K562 (cell line): ENCODE measurements at regions not wholly inside any gene's neighbourhood (a gene's known extent, or its start where the extent isn't known, plus 50 kb on each side); places are given as distances from the start of the nearest gene placed in this dataset.
A peak's percentile ranks its signal among the peaks of the same experiment; 100 is the strongest.

Source experiments
- ATAC-seq: fragments of 200-7000 bp; cut with Tn5 transposase; 3 replicates; pipeline ENCODE4 v1.9.1; 2020; ENCODE audit warnings: moderate library complexity
- BruUV-seq: library from RNA; stranded (reverse); fragments of 400-500 nt; replicated peaks from 2 replicates; lab custom pipeline; 2021; lab: Mats Ljungman, UMichigan
- CTCF ChIA-PET: fragments of 300-600 bp; formaldehyde crosslinking; extraction: SDS; loops from one replicate; lab custom pipeline; 2021; ENCODE audit warnings: low intra/inter-chr PET ratio; lab: Yijun Ruan, JAX
- POLR2A ChIA-PET: fragments of 300-600, 350-650 bp; sonication (Branson Sonifier 250); formaldehyde crosslinking; extraction: SDS; loops from one replicate; lab custom pipeline; 2021; ENCODE audit warnings: antibody characterized with exemption, inconsistent platforms; lab: Yijun Ruan, JAX
- DNase-seq, 4 experiments: peaks; one replicate each; pipeline versions ENCODE4 v3.0.0 to v3.0.0-alpha.2; 2011 to 2018; ENCODE audit warnings: low spot score in 3 of 4, mixed read lengths in 3 of 4; ENCODE audit errors: extremely low read depth in 1 of 4
- FAIRE-seq: peaks from 2 replicates; lab custom pipeline; 2011; peaks lifted over from hg19 to GRCh38; lab: Jason Lieb, UNC
- H2AFZ ChIP-seq: 2 replicates; pipeline ENCODE4 v1.6.0; 2011; ENCODE audit warnings: low read depth, low read length, control low read depth, inconsistent platforms
- H3K27ac ChIP-seq: fragments of 200-600 bp; 3 replicates; pipeline ENCODE4 v1.8.0; 2011; ENCODE audit warnings: low read depth, mild to moderate bottlenecking, control low read depth, inconsistent platforms, low read length, moderate library complexity, mixed read lengths; ENCODE audit errors: extremely low read depth
- H3K27me3 ChIP-seq, 2 experiments: fragments of 300-600 bp in 1 of 2; 2 replicates in 1 of 2; 3 replicates in 1 of 2; pipeline versions ENCODE4 v1.6.0 to v1.8.0; 2011; ENCODE audit warnings: inconsistent platforms in 2 of 2, low read length in 2 of 2, mild to moderate bottlenecking in 1 of 2, mixed read lengths in 1 of 2, moderate library complexity in 1 of 2; ENCODE audit not compliant: control insufficient read depth in 2 of 2, insufficient read depth in 2 of 2
- H3K36me3 ChIP-seq: fragments of 300-600 bp; 3 replicates; pipeline ENCODE4 v1.8.0; 2011; ENCODE audit warnings: mild to moderate bottlenecking, low read length, inconsistent platforms; ENCODE audit not compliant: control insufficient read depth, insufficient read depth
- H3K4me1 ChIP-seq, 2 experiments: fragments of 200-600 bp in 1 of 2; replicated peaks in 1 of 2; 2 replicates in 1 of 2; 3 replicates in 1 of 2; pipeline versions ENCODE4 v1.5.1 to v1.8.0; 2011; ENCODE audit warnings: inconsistent platforms in 2 of 2, low read length in 2 of 2, mild to moderate bottlenecking in 1 of 2, mixed read lengths in 1 of 2, moderate library complexity in 1 of 2; ENCODE audit not compliant: control insufficient read depth in 2 of 2, insufficient read depth in 2 of 2
- H3K4me2 ChIP-seq: 2 replicates; pipeline ENCODE4 v1.6.1; 2011; ENCODE audit warnings: low read length, control low read depth, inconsistent platforms, mixed read lengths; ENCODE audit not compliant: insufficient read depth
- H3K4me3 ChIP-seq: fragments of 200-600 bp; sonication (generic), shearing (Covaris generic); 2 replicates; pipeline ENCODE4 v1.5.1; 2016; ENCODE audit warnings: control low read depth, inconsistent platforms
- H3K79me2 ChIP-seq: fragments of 200-600 bp; 3 replicates; pipeline ENCODE4 v1.8.0; 2011; ENCODE audit warnings: low read length, inconsistent platforms; ENCODE audit not compliant: control insufficient read depth, insufficient read depth
- H3K9ac ChIP-seq, 2 experiments: 2 replicates each; pipeline versions ENCODE4 v1.6.0 to v1.6.1; 2011; ENCODE audit warnings: low read depth in 2 of 2, low read length in 2 of 2, control low read depth in 1 of 2, inconsistent platforms in 1 of 2, mild to moderate bottlenecking in 1 of 2, mixed read lengths in 1 of 2; ENCODE audit not compliant: insufficient read depth in 1 of 2
- H3K9me1 ChIP-seq: one replicate; pipeline ENCODE4 v1.6.0; 2011; ENCODE audit warnings: inconsistent platforms, mild to moderate bottlenecking, low read length, moderate library complexity; ENCODE audit not compliant: control insufficient read depth, insufficient read depth
- H3K9me3 ChIP-seq: replicated peaks from 2 replicates; pipeline ENCODE4 v1.5.1; 2011; ENCODE audit warnings: low read depth, low read length, inconsistent platforms; ENCODE audit not compliant: control insufficient read depth, insufficient read depth
- H4K20me1 ChIP-seq: replicated peaks from 2 replicates; pipeline ENCODE4 v1.6.1; 2011; ENCODE audit warnings: low read length, inconsistent platforms, mixed read lengths; ENCODE audit not compliant: control insufficient read depth, insufficient read depth
- ADNP ChIP-seq: fragments of 200-800 bp; sonication (Bioruptor generic); IDR thresholded peaks from 2 replicates; pipeline ENCODE4 v1.6.1; 2016; ENCODE audit warnings: missing genetic modification characterization, missing compliant biosample characterization
- DMBX1 ChIP-seq: fragments of 250-450 bp; sonication (Bioruptor Pico); IDR thresholded peaks from 2 replicates; pipeline ENCODE4 v1.8.0; 2022; ENCODE audit warnings: inconsistent platforms, mild to moderate bottlenecking, moderate library complexity, borderline replicate concordance
- GTF2E2 ChIP-seq: fragments of 200-800 bp; sonication (Bioruptor generic); IDR thresholded peaks from 2 replicates; pipeline ENCODE4 v1.6.1; 2016; ENCODE audit warnings: missing genetic modification characterization, missing compliant biosample characterization
- KDM4B ChIP-seq, 2 experiments: fragments of 450-650 bp in 1 of 2; sonication (generic) in 1 of 2; IDR thresholded peaks; 2 replicates each; pipeline ENCODE4 v1.6.1; 2016 to 2017; ENCODE audit warnings: borderline replicate concordance in 2 of 2, antibody characterized with exemption in 1 of 2, low read depth in 1 of 2, mild to moderate bottlenecking in 1 of 2
- MAFG ChIP-seq: fragments of 450-650 bp; conservative IDR thresholded peaks from 2 replicates; pipeline ENCODE4 v1.6.1; 2016; ENCODE audit warnings: missing genetic modification characterization, missing compliant biosample characterization
- ZBED1 ChIP-seq: IDR thresholded peaks from 2 replicates; pipeline ENCODE4 v1.6.1; 2014
- ZNF644 ChIP-seq: fragments of 200-800 bp; sonication (Bioruptor generic); IDR thresholded peaks from 2 replicates; pipeline ENCODE4 v1.6.1; 2016; ENCODE audit warnings: low read depth, missing genetic modification characterization, missing compliant biosample characterization
- WGBS: fragments of 100-300 bp; shearing (Covaris generic); methylation state at CpG from one replicate; pipeline ENCODE4 v1.1.6; 2016; ENCODE audit warnings: low coverage, mixed read lengths; ENCODE audit not compliant: insufficient coverage; ENCODE audit errors: missing lambda C conversion rate; 5-methylcytosine and 5-hydroxymethylcytosine counted together
- in situ Hi-C: fragments of 300-500 bp; cut with MboI; formaldehyde crosslinking; loops from 4 replicates; pipeline ENCODE4 v1.15.0; 2018; ENCODE audit warnings: inconsistent platforms, mixed read lengths
- intact Hi-C: fragments of 100-400 bp; cut with micrococcal nuclease; formaldehyde crosslinking; loops from 2 replicates; pipeline ENCODE4 v1.14.2; 2022
- TF ChIP-seq, protein P1 (sequence below), 2 experiments: IDR thresholded peaks; 2 replicates each; pipeline ENCODE4 v1.6.1; 2011; ENCODE audit warnings: borderline replicate concordance in 1 of 2, control low read depth in 1 of 2, low read depth in 1 of 2, low read length in 1 of 2, mild to moderate bottlenecking in 1 of 2, mixed read lengths in 1 of 2, moderate library complexity in 1 of 2; ENCODE audit not compliant: insufficient read depth in 1 of 2, insufficient read length in 1 of 2, poor library complexity in 1 of 2, severe bottlenecking in 1 of 2; ENCODE audit errors: extremely low read depth in 1 of 2

DNA sequence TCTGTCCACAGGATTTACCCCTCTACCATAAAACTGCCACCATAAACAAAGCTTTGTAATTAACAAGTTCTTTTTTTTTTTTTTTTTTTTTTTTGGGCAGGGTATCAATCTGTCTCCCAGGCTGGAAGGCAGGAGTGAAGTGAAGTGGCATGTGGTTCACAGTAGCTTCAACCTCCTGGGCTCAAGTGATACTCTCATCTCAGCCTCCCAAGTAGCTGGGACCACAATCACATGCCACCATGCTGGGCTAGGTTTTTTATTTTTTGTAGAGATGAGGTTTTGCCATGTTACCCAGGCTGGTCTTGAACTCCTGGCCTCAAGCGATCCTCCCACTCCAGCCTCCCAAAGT lies 61.1 kb upstream of the NUDT4 start:
- WGBS, result 38% methylated on average over 1 of the region's 1 CpG
- no TSS peak for BruUV-seq
- Histone ChIP-seq H3K27ac (peak overlapping the region; percentile 96), H3K9ac (peak overlapping the region in 1 of 2 experiments; percentile 94; a peak in 3 of 4 replicates), H4K20me1 (no peaks in the 10 kb centered on the region), H3K4me1 (peaks cover 26 to 63% of the 10 kb centered on the region in 2 experiments), H3K9me1 (no peaks in the 10 kb centered on the region), H3K4me3 (peak overlapping the region; percentile 39; the same call in 1 of the 2 replicates), H3K79me2 (peaks cover 7% of the 10 kb centered on the region; the same call in 2 of the 3 replicates), H3K36me3 (no peaks in the 10 kb centered on the region), H2AFZ (no peak overlapping the region), H3K9me3 (no peaks in the 10 kb centered on the region), H3K4me2 (peak overlapping the region; percentile 98), H3K27me3 (no peaks in the 10 kb centered on the region)
- peak in 1 of 4 experiments; percentile 42 for DNase-seq
- intact Hi-C loops, result loop anchor here (1.0 to 10.0 kb wide), 6 partner anchors 61 to 532 kb away; partner anchors contain the start of genes EEA1 and NUDT4
- no peak for FAIRE-seq
- in situ Hi-C loops, result no loop called here
- TF ChIP-seq ADNP (tag) (peak; percentile 52; the same call in 1 of the 2 replicates), ZBED1 (no peak), ZNF644 (peak; percentile 1; the same call in 1 of the 2 replicates), GTF2E2 (tag) (0 out of 2 replicates have a peak, but pooled peaks have one; percentile 52), MAFG (no peak), KDM4B (IDR thresholded peaks at IDR 0.05; ENCODE audit: borderline replicate concordance in 2 of 2, low read depth in 1 of 2) (no peak), DMBX1 (no peak)
- TF ChIP-seq, protein P1, sequence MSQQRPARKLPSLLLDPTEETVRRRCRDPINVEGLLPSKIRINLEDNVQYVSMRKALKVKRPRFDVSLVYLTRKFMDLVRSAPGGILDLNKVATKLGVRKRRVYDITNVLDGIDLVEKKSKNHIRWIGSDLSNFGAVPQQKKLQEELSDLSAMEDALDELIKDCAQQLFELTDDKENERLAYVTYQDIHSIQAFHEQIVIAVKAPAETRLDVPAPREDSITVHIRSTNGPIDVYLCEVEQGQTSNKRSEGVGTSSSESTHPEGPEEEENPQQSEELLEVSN (IDR thresholded peaks at IDR 0.05; ENCODE audit: borderline replicate concordance in 1 of 2, extremely low read depth in 1 of 2, insufficient read depth in 1 of 2, insufficient read length in 1 of 2, low read depth in 1 of 2, low read length in 1 of 2, poor library complexity in 1 of 2, severe bottlenecking in 1 of 2), result peak in 1 of 2 experiments; percentile 25
- peak; percentile 2; the same call in 1 of the 3 replicates for ATAC-seq
- CTCF ChIA-PET, result no interaction called here
- POLR2A ChIA-PET, result interaction anchor here (0.6 to 3.1 kb wide), 12 partner anchors 11 to 238 kb away, joined by 3 to 24 read pairs (median 4); no protein-coding TSS in a partner anchor
